Epithelial cell of esophagus (primary cell): ENCODE measurements at regions not wholly inside any gene's neighbourhood (a gene's known extent, or its start where the extent isn't known, plus 50 kb on each side); places are given as distances from the start of the nearest gene placed in this dataset.

ENCODE experiments used
- DNase-seq: peaks from one replicate; pipeline ENCODE4 v3.0.0; 2010; ENCODE audit warnings: low read depth
- H3K4me3 ChIP-seq: 2 replicates; pipeline ENCODE4 v1.5.1; 2011; ENCODE audit warnings: mild to moderate bottlenecking, low read length, control low read depth
- CTCF ChIP-seq: IDR thresholded peaks from 2 replicates; pipeline ENCODE4 v1.5.1; 2011; ENCODE audit warnings: low read depth, mild to moderate bottlenecking, low read length, control low read depth, inconsistent platforms; ENCODE audit not compliant: insufficient read depth; ENCODE audit errors: missing control alignments

DNA sequence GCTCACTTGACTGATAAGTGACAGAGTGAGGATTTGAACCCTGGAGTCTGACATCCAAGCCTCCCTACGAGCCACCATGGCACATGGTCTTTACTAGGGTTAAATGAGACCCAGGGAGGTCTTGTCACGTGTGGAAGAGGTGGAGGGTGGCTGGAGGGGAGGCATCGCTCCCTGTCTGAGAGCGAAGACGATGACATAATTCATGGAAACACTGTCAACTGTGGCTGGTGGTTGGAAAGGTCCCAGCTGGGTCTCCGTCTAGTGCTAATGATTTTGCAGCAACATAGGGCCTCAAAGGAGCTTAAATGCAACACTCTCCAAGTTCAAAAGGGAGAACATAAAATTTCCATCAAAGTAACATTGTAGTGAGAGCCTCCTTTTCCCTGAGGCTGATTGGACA lies 99.9 kb upstream of the BAIAP2L1 start:
- no peak for DNase-seq
- no peak overlapping the region for H3K4me3 ChIP-seq
- no peak for TF ChIP-seq CTCF

DNA sequence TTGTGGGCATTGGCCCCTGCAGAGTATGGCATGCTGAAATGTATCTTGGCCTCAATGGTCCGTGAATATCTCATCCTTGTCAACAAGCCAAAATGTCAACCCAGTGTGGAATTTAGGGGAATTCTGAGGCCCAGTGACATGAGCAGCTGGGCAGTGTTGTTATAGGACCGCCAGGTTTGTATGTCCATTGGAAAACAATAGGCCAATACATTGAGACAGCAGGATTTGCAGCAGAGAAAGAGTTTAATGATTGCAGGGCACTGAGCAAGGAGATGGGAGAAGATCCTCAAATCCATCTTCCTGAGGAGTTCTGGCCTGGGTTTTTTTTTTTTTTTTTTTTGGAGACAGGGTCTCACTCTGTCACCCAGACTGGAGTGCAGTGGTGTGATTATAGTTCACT lies 95.7 kb upstream of the BAIAP2L1 start:
- no peak overlapping the region for H3K4me3 ChIP-seq

DNA sequence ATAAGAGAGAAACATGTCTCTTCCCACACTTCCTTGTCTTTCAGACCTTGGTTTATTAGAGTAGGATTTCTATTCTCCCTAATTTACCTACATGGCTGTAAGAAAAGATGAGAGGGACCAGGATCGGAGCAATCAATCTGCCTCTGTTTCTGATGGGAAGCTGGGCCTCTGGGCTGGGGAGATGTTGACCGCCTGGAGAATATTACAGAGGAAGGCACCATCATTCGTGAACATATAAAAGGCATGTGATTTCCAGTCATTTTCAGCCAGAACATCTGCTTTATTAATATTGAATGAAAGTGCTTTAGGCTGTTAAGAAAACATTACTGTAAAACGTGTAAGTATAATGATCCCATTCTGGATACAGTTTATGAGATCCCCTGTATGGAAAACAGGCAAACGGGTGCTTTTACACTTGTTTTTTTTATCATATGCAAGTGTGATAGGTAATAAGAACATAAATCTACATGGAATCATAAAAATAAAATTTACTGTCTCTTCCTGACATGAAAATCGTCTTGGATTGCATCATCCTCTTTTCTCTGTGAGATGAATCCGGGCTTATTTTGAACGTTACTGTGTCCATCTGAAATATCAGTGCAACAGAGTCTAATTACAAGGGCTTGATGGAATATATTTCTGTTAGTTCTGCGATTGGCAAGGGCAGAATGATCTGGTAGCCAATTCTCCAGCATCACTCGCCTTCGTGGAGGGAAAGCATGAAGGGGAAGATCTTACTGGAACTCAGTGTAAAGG lies 94.5 kb upstream of the BAIAP2L1 start:
- no peak for DNase-seq
- no peak for TF ChIP-seq CTCF
- H3K4me3 ChIP-seq, result no peak overlapping the region

More for the DNA sequence above, 95.7 kb upstream of the BAIAP2L1 start:
- no peak for DNase-seq
- TF ChIP-seq CTCF, result no peak

GRCh38 chr7:98493030-98493778 lies 92.3 kb upstream of the BAIAP2L1 start:
- no peak overlapping the region for H3K4me3 ChIP-seq
- no peak for TF ChIP-seq CTCF
- DNase-seq, result no peak

- DNase-seq, result no peak
- no peak overlapping the region for H3K4me3 ChIP-seq
- TF ChIP-seq CTCF, result no peak
Measured at GRCh38 chr7:98488167-98488566, 87.3 kb upstream of the BAIAP2L1 start.

- no peak for DNase-seq
- TF ChIP-seq CTCF, result no peak
Measured at GRCh38 chr7:98483964-98484545, 83.2 kb upstream of the BAIAP2L1 start.

More at GRCh38 chr7:98483964-98484545, 83.2 kb upstream of the BAIAP2L1 start:
- H3K4me3 ChIP-seq, result no peak overlapping the region
